WTC11 (cell line): ENCODE measurements at regions not wholly inside any gene's neighbourhood (a gene's known extent, or its start where the extent isn't known, plus 50 kb on each side); places are given as distances from the start of the nearest gene placed in this dataset.

ENCODE experiments used
- ATAC-seq: fragments of 200-7000 bp; cut with Tn5 transposase; 2 replicates; pipeline ENCODE4 v1.10.0; 2021; ENCODE audit warnings: mild to moderate bottlenecking, moderate library complexity
- CTCF ChIA-PET: fragments of 300-600 bp; sonication (Branson Sonifier 250); formaldehyde crosslinking; loops from one replicate; lab custom pipeline; 2021; ENCODE audit warnings: antibody characterized with exemption; lab: Charles Lee
- POLR2A ChIA-PET: fragments of 350-600 bp; sonication (Branson Sonifier 250); formaldehyde crosslinking; loops from one replicate; lab custom pipeline; 2021; ENCODE audit warnings: antibody characterized with exemption; lab: Charles Lee
- DNase-seq: peaks from one replicate; pipeline ENCODE4 v3.0.0; 2021; ENCODE audit warnings: low spot score
- H3K27ac Mint-ChIP-seq: 2 replicates; pipeline ENCODE4 v1.8.0; 2021; ENCODE audit warnings: mixed read lengths
- H3K27me3 Mint-ChIP-seq: 2 replicates; pipeline ENCODE4 v1.8.0; 2021; ENCODE audit warnings: low read depth, mild to moderate bottlenecking, moderate library complexity, mixed read lengths
- H3K36me3 Mint-ChIP-seq: 2 replicates; pipeline ENCODE4 v1.8.0; 2021; ENCODE audit warnings: mixed read lengths
- H3K4me1 Mint-ChIP-seq: 2 replicates; pipeline ENCODE4 v1.8.0; 2022; ENCODE audit warnings: mixed read lengths
- H3K4me3 Mint-ChIP-seq: 2 replicates; pipeline ENCODE4 v1.8.0; 2021; ENCODE audit warnings: mild to moderate bottlenecking, moderate library complexity, mixed read lengths
- H3K9me3 Mint-ChIP-seq: 2 replicates; pipeline ENCODE4 v1.8.0; 2021; ENCODE audit warnings: mixed read lengths
- ARID4B ChIP-seq: sonication (generic); formaldehyde crosslinking; IDR thresholded peaks from 2 replicates; pipeline ENCODE4 v1.8.0; 2023; ENCODE audit warnings: missing genetic modification reagents, mild to moderate bottlenecking, borderline replicate concordance
- ATF1 ChIP-seq: sonication (generic); formaldehyde crosslinking; IDR thresholded peaks from 2 replicates; pipeline ENCODE4 v1.8.1; 2023; ENCODE audit warnings: mild to moderate bottlenecking, moderate library complexity, missing genetic modification reagents
- CREB1 ChIP-seq: sonication (generic); formaldehyde crosslinking; IDR thresholded peaks from 2 replicates; pipeline ENCODE4 v1.8.0; 2023; ENCODE audit warnings: mild to moderate bottlenecking, missing genetic modification reagents
- EMX1 ChIP-seq: fragments of 250-450 bp; sonication (Bioruptor Pico); IDR thresholded peaks from 2 replicates; pipeline ENCODE4 v1.8.0; 2021; ENCODE audit warnings: mild to moderate bottlenecking
- FOXJ3 ChIP-seq: sonication (generic); formaldehyde crosslinking; IDR thresholded peaks from 2 replicates; pipeline ENCODE4 v1.9.0; 2021; ENCODE audit warnings: missing genetic modification reagents, mild to moderate bottlenecking, borderline replicate concordance
- GABPB1 ChIP-seq: sonication (generic); formaldehyde crosslinking; IDR thresholded peaks from 2 replicates; pipeline ENCODE4 v1.8.1; 2023; ENCODE audit warnings: mild to moderate bottlenecking, missing genetic modification reagents
- HMGA2 ChIP-seq: fragments of 250-450 bp; sonication (Bioruptor Pico); IDR thresholded peaks from 2 replicates; pipeline ENCODE4 v1.4.0; 2021; ENCODE audit warnings: mild to moderate bottlenecking, moderate library complexity
- JAZF1 ChIP-seq: fragments of 250-450 bp; sonication (Bioruptor Pico); IDR thresholded peaks from 2 replicates; pipeline ENCODE4 v1.9.0; 2021; ENCODE audit warnings: moderate library complexity, mild to moderate bottlenecking, inconsistent platforms
- MYBL2 ChIP-seq: sonication (generic); formaldehyde crosslinking; IDR thresholded peaks from 2 replicates; pipeline ENCODE4 v1.8.1; 2023; ENCODE audit warnings: mild to moderate bottlenecking, moderate library complexity, missing genetic modification reagents
- NR1H2 ChIP-seq: sonication (generic); formaldehyde crosslinking; IDR thresholded peaks from 2 replicates; pipeline ENCODE4 v1.9.0; 2021; ENCODE audit warnings: mild to moderate bottlenecking, moderate library complexity, missing genetic modification reagents
- NR2C2 ChIP-seq: sonication (generic); formaldehyde crosslinking; IDR thresholded peaks from 2 replicates; pipeline ENCODE4 v1.8.0; 2022; ENCODE audit warnings: mild to moderate bottlenecking, missing genetic modification reagents
- PRRX2 ChIP-seq: fragments of 250-450 bp; sonication (Bioruptor Pico); IDR thresholded peaks from 2 replicates; pipeline ENCODE4 v1.8.0; 2021; ENCODE audit warnings: mild to moderate bottlenecking
- RELA ChIP-seq: sonication (generic); formaldehyde crosslinking; IDR thresholded peaks from 2 replicates; pipeline ENCODE4 v1.8.1; 2022; ENCODE audit warnings: missing genetic modification reagents, mild to moderate bottlenecking, borderline replicate concordance
- RORB ChIP-seq: fragments of 250-450 bp; sonication (Bioruptor Pico); IDR thresholded peaks from 2 replicates; pipeline ENCODE4 v1.9.0; 2021; ENCODE audit warnings: mild to moderate bottlenecking
- SMAD4 ChIP-seq: sonication (generic); formaldehyde crosslinking; IDR thresholded peaks from 2 replicates; pipeline ENCODE4 v1.8.0; 2022; ENCODE audit warnings: mild to moderate bottlenecking, missing genetic modification reagents
- TEAD1 ChIP-seq: sonication (generic); formaldehyde crosslinking; IDR thresholded peaks from 2 replicates; pipeline ENCODE4 v1.8.0; 2022; ENCODE audit warnings: mild to moderate bottlenecking, missing genetic modification reagents
- USF1 ChIP-seq: sonication (generic); formaldehyde crosslinking; IDR thresholded peaks from 2 replicates; pipeline ENCODE4 v1.8.0; 2022; ENCODE audit warnings: mild to moderate bottlenecking, missing genetic modification reagents
- ZNF232 ChIP-seq: sonication (generic); formaldehyde crosslinking; IDR thresholded peaks from 2 replicates; pipeline ENCODE4 v1.8.0; 2022; ENCODE audit warnings: mild to moderate bottlenecking, missing genetic modification reagents
- TF ChIP-seq, protein P1 (sequence below): sonication (generic); formaldehyde crosslinking; IDR thresholded peaks from 2 replicates; pipeline ENCODE4 v1.8.0; 2022; ENCODE audit warnings: missing genetic modification reagents
- TF ChIP-seq, protein P2 (sequence below): sonication (generic); formaldehyde crosslinking; IDR thresholded peaks from 2 replicates; pipeline ENCODE4 v1.8.0; 2023; ENCODE audit warnings: missing genetic modification reagents
- TF ChIP-seq, protein P3 (sequence below): sonication (generic); formaldehyde crosslinking; IDR thresholded peaks from 2 replicates; pipeline ENCODE4 v1.8.1; 2022; ENCODE audit warnings: mild to moderate bottlenecking, moderate library complexity, missing genetic modification reagents
- TF ChIP-seq, protein P4 (sequence below): sonication (generic); formaldehyde crosslinking; IDR thresholded peaks from 2 replicates; pipeline ENCODE4 v1.8.1; 2023; ENCODE audit warnings: mild to moderate bottlenecking, missing genetic modification reagents, moderate library complexity

DNA sequence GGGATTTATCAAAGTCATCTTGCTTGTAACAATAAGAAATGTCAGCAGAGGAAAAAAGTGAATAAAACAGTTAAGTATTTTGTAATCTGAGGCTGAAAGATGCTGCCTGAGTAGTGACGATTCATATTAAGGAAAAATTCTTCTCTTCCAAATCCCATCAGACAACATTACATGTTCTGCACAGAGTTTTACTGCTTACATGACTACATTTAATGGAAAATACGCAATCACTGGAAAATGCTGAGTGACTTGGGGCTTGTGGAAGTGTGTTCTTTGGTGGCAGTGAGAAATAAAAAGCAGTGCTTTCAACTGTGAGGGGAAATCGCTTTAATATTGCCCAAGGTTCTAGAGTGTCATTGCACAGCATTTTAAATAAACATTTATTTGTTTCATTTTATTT, 1025.2 kb upstream of the GOT2 start:
- ATAC-seq (no peak), DNase-seq (no peak)
- Mint-ChIP-seq H3K27me3 (no peaks in the 10 kb centered on the region; the same call in 1 of the 2 replicates), H3K27ac (no peak overlapping the region), H3K9me3 (peaks cover 36% of the 10 kb centered on the region), H3K4me3 (no peak overlapping the region), H3K36me3 (peaks cover 6% of the 10 kb centered on the region), H3K4me1 (no peaks in the 10 kb centered on the region)
- CTCF ChIA-PET, result no interaction called here
- POLR2A ChIA-PET, result no interaction called here
- no peak for TF ChIP-seq CREB1 (CRISPR knock-in tag)
- no peak for TF ChIP-seq FOXJ3 (CRISPR knock-in tag)
- TF ChIP-seq, protein P1, sequence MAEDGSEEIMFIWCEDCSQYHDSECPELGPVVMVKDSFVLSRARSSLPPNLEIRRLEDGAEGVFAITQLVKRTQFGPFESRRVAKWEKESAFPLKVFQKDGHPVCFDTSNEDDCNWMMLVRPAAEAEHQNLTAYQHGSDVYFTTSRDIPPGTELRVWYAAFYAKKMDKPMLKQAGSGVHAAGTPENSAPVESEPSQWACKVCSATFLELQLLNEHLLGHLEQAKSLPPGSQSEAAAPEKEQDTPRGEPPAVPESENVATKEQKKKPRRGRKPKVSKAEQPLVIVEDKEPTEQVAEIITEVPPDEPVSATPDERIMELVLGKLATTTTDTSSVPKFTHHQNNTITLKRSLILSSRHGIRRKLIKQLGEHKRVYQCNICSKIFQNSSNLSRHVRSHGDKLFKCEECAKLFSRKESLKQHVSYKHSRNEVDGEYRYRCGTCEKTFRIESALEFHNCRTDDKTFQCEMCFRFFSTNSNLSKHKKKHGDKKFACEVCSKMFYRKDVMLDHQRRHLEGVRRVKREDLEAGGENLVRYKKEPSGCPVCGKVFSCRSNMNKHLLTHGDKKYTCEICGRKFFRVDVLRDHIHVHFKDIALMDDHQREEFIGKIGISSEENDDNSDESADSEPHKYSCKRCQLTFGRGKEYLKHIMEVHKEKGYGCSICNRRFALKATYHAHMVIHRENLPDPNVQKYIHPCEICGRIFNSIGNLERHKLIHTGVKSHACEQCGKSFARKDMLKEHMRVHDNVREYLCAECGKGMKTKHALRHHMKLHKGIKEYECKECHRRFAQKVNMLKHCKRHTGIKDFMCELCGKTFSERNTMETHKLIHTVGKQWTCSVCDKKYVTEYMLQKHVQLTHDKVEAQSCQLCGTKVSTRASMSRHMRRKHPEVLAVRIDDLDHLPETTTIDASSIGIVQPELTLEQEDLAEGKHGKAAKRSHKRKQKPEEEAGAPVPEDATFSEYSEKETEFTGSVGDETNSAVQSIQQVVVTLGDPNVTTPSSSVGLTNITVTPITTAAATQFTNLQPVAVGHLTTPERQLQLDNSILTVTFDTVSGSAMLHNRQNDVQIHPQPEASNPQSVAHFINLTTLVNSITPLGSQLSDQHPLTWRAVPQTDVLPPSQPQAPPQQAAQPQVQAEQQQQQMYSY, result no peak
- TF ChIP-seq HMGA2 (CRISPR knock-in tag), result no peak
- no peak for TF ChIP-seq RELA (CRISPR knock-in tag)
- no peak for TF ChIP-seq ATF1 (CRISPR knock-in tag)
- no peak for TF ChIP-seq RORB (CRISPR knock-in tag)
- no peak for TF ChIP-seq PRRX2 (CRISPR knock-in tag)
- TF ChIP-seq, protein P2, sequence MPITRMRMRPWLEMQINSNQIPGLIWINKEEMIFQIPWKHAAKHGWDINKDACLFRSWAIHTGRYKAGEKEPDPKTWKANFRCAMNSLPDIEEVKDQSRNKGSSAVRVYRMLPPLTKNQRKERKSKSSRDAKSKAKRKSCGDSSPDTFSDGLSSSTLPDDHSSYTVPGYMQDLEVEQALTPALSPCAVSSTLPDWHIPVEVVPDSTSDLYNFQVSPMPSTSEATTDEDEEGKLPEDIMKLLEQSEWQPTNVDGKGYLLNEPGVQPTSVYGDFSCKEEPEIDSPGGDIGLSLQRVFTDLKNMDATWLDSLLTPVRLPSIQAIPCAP, result no peak
- no peak for TF ChIP-seq SMAD4 (CRISPR knock-in tag)
- TF ChIP-seq GABPB1 (CRISPR knock-in tag), result no peak
- no peak for TF ChIP-seq ZNF232

GRCh38 chr16:59758848-59759247, 1024.7 kb upstream of the GOT2 start:
- TF ChIP-seq, protein P3, sequence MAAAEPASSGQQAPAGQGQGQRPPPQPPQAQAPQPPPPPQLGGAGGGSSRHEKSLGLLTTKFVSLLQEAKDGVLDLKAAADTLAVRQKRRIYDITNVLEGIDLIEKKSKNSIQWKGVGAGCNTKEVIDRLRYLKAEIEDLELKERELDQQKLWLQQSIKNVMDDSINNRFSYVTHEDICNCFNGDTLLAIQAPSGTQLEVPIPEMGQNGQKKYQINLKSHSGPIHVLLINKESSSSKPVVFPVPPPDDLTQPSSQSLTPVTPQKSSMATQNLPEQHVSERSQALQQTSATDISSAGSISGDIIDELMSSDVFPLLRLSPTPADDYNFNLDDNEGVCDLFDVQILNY (CRISPR knock-in tag), result no peak
- TF ChIP-seq NR2C2 (CRISPR knock-in tag), result no peak
- TF ChIP-seq, all 79 proteins: peak for 0
- CTCF ChIA-PET, result no interaction called here
- no peak for ATAC-seq
- peaks cover 6% of the 10 kb centered on the region for H3K36me3 Mint-ChIP-seq
- peaks cover 31% of the 10 kb centered on the region for H3K9me3 Mint-ChIP-seq
- no peaks in the 10 kb centered on the region; the same call in 1 of the 2 replicates for H3K27me3 Mint-ChIP-seq
- no peak for DNase-seq
- no peak overlapping the region for H3K27ac Mint-ChIP-seq
- no peaks in the 10 kb centered on the region for H3K4me1 Mint-ChIP-seq
- POLR2A ChIA-PET, result no interaction called here
- no peak overlapping the region for H3K4me3 Mint-ChIP-seq

DNA sequence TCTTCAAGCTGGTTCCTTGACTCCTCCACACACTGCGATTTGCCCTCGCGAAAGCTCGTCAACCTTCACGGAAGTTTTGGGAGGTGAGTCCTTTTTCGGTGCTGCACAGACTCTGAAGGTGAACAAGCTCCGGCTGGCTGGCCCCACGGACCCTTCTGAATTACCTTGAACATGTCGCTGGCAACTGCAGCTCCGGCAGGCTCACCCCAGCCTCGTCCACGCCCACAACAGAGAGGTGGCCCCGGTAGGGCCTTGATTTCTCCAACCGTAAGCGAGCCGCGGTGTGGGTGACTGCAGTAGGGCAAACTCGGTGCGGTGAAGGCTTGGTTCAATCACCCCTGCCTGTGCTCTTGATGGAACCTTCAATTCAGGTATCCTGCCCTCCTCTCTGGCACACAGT, 1020.7 kb upstream of the GOT2 start:
- H3K9me3 Mint-ChIP-seq, result 0 out of 2 replicates have a peak, but pooled peaks cover 3% of the 10 kb centered on the region
- no peaks in the 10 kb centered on the region for H3K36me3 Mint-ChIP-seq
- H3K4me3 Mint-ChIP-seq, result no peak overlapping the region
- POLR2A ChIA-PET, result no interaction called here
- no peaks in the 10 kb centered on the region for H3K27me3 Mint-ChIP-seq
- ATAC-seq, result no peak
- CTCF ChIA-PET, result no interaction called here
- DNase-seq, result no peak
- H3K27ac Mint-ChIP-seq, result no peak overlapping the region
- no peaks in the 10 kb centered on the region for H3K4me1 Mint-ChIP-seq
- TF ChIP-seq MYBL2 (CRISPR knock-in tag) (no peak), TEAD1 (no peak), ARID4B (CRISPR knock-in tag) (no peak), FOXJ3 (CRISPR knock-in tag) (no peak), EMX1 (no peak), NR1H2 (CRISPR knock-in tag) (no peak), USF1 (CRISPR knock-in tag) (no peak), JAZF1 (CRISPR knock-in tag) (no peak)
- TF ChIP-seq, protein P4, sequence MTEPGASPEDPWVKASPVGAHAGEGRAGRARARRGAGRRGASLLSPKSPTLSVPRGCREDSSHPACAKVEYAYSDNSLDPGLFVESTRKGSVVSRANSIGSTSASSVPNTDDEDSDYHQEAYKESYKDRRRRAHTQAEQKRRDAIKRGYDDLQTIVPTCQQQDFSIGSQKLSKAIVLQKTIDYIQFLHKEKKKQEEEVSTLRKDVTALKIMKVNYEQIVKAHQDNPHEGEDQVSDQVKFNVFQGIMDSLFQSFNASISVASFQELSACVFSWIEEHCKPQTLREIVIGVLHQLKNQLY (CRISPR knock-in tag), result no peak
- TF ChIP-seq, protein P3 (CRISPR knock-in tag), result no peak
